GM03348 (cell line): ENCODE measurements at regions not wholly inside any gene's neighbourhood (a gene's known extent, or its start where the extent isn't known, plus 50 kb on each side); places are given as distances from the start of the nearest gene placed in this dataset.
"Not testable (repeated sequence)": the region's sequence is repeated elsewhere in the genome, so short reads cannot be mapped to it uniquely, and the experiment has no call there.

ENCODE experiments used
- DNase-seq: peaks from one replicate; pipeline ENCODE4 v3.0.0; 2012; ENCODE audit warnings: low spot score

GRCh38 chr3:195635262-195635873 is 51.6 kb upstream of the APOD start:
- not testable (repeated sequence) for DNase-seq

- DNase-seq = not testable (repeated sequence)
Measured at GRCh38 chr3:195634426-195635261, 50.9 kb upstream of the APOD start.
